GM12873 (cell line): ENCODE measurements at regions not wholly inside any gene's neighbourhood (a gene's known extent, or its start where the extent isn't known, plus 50 kb on each side); places are given as distances from the start of the nearest gene placed in this dataset.

Source experiments
- TF ChIP-seq, protein P1 (sequence below): IDR thresholded peaks from 2 replicates; pipeline ENCODE4 v1.5.1; 2012; ENCODE audit warnings: low read depth, mild to moderate bottlenecking, moderate library complexity, low read length, control low read depth; ENCODE audit not compliant: insufficient read depth; ENCODE audit errors: missing control alignments

DNA sequence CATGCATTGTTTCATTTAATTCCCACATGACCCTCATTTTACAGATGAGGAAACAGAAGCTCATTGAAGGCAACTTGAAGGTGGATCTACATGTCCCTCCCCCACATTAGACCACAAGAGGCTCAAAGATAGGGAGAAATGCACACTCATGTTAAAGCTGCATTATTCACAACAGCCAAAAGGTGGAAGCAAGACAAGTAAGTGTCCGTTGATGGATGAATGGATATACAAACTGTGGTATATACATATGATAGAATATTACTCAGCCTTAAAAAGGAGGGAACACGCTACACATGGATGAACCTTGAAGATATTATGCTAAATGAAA is 149.7 kb upstream of the JUN start:
- TF ChIP-seq, protein P1, sequence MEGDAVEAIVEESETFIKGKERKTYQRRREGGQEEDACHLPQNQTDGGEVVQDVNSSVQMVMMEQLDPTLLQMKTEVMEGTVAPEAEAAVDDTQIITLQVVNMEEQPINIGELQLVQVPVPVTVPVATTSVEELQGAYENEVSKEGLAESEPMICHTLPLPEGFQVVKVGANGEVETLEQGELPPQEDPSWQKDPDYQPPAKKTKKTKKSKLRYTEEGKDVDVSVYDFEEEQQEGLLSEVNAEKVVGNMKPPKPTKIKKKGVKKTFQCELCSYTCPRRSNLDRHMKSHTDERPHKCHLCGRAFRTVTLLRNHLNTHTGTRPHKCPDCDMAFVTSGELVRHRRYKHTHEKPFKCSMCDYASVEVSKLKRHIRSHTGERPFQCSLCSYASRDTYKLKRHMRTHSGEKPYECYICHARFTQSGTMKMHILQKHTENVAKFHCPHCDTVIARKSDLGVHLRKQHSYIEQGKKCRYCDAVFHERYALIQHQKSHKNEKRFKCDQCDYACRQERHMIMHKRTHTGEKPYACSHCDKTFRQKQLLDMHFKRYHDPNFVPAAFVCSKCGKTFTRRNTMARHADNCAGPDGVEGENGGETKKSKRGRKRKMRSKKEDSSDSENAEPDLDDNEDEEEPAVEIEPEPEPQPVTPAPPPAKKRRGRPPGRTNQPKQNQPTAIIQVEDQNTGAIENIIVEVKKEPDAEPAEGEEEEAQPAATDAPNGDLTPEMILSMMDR, result no peak

DNA sequence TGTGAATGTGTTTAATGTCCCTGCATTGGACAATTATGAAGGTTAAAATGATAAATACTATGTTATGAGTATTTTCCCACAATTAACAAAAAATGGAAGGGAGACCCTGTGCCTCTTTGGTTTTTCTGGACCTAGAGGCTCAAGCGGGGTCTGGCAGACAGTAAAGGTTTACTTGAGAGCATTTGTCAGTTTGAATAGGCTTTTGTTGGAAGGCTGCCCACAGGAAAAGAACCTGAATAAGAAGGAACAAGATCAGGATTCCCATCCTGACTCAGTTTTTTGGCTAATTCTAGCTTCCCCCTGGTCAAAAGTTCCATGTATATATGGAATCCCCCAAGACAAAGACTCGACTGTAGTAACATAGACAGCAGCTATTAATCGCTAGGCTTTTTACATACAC is 150.9 kb upstream of the JUN start:
- TF ChIP-seq, protein P1, result no peak

DNA sequence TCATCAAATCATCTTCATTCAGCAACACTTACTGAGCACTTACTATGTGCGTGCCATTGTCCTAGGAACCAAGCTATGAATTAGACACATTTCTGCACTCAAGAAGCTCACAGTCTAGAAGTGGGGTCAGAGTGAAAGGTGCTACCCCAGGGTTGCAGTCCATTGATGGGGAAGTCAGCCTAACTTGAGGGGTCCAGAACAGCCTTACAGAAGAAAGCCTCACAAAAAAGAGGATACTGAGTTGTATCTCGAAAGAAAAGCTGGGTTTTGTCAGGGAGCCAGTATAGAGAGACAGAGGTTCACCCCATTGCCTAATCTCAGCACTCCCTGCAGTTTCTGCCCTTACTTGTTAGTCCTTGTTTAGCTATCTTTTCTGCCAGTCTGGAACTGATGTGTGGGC is 153.1 kb upstream of the JUN start:
- TF ChIP-seq, protein P1, result no peak

DNA sequence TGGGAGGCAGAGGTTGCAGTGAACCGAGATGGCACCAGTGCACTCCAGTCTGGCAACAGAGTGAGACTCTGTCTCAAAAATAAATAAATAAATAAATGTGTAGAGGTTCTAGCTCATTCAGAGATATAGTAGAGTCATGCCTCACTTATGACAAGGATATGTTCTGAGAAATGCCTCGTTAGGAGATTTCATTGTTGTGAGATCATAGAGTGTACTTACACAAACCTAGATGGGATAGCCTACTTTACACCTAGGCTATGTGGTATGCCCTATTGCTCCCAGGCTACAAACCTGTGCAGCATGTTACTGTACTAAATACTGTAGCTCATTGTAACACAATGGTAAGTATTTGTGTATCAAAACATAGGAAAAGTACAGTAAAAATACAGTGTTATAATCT is 155.3 kb upstream of the JUN start:
- TF ChIP-seq, protein P1, result no peak

DNA sequence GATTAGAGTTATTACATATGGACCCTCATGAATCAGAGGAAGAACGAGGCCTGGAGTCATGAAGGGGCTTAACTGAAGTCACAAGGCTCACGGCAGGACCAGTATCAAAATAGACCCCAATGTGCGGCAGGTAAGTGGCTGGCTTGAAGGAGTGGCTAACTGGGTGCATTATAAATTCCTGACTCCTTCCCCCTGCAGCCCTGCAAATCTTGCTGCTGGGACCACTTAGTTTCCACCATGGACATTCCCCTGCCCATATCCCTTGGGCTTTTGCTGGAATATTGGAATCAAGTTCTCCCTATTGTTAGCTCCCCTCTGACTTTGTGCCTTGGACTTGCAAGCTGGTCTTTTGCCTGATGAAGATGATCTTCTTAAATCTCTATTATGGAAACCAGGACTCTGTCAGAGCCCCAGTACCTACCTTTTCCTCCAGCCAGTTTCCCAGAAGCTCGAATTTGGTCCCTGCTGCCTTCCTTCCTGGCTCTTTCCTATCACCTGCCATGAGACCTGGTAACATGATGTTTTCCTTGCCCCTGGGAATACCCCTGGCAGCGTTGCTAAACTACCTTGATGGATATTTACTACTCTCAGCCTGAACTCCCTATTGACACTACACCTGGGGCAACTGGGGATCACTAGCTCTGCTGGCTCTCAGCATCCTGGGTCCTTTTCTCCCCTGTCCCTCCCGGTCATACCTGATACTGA is 156.0 kb upstream of the JUN start:
- TF ChIP-seq, protein P1, result no peak

DNA sequence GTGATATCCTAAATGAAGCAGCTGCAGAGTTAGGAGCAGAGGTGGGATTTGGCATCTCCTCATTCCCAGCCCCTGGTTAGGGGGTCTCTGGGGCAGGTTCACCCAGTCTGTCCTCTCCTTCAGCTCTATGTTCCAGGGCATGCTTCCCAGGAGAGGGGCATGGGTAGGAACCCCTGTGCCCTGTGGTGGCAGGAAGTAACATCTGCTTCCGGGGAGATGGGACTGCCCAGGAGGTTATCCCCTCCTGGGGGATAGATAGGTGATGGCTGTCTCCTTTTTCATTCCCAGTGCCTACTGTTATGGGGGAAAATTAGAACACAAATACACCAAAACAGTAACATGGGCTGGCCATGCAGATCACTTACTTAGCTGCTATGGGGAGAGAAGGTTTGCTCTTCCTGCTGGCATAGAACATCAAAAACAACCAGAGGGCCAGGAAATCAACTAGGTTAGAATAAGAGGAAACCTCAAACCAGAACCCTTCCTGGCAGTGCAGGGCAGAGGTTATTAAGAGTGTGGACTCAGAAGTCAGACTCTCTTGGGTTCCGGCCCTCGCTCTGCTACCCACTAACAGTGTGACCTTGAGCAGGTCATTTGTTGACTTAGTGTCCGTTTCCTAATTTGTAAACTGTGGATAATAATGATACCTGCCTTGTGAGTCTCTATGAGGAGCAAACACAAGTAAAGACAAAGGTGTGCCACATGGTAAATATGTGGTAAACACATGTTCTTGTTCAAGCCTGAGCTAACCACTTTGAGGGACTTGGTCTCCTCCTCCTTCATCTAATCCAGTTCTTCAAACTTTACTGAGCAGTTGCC is 157.8 kb upstream of the JUN start:
- TF ChIP-seq, protein P1, result no peak

DNA sequence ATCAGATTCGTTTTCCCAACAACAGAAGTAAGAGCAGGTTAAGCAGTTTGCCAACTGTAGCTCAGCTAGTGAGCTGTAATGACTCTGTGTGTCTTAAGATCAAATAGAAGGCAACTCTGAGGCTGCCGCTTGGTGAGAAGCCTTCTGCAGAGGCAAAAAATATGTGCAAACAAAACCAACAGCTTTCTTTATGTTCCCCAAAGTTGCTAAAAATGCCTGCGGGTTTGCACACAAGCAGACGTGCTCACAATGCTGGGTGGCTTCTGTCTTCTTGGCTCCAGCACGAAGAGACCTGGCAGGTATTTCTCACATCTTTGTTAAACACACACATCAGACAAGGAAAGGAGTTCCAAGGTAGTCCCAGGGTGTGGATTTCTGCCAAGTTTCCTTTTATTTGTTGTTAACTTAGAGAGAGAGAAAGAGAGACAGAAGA is 158.9 kb upstream of the JUN start:
- TF ChIP-seq, protein P1, result no peak
